SK-N-SH (cell line): ENCODE measurements at regions not wholly inside any gene's neighbourhood (a gene's known extent, or its start where the extent isn't known, plus 50 kb on each side); places are given as distances from the start of the nearest gene placed in this dataset.

Experiments used
- CTCF ChIA-PET: fragments of 300-600, 350-600 bp; formaldehyde crosslinking; extraction: SDS; loops from one replicate; lab custom pipeline; 2021; lab: Yijun Ruan, JAX
- POLR2A ChIA-PET: fragments of 350-600 bp; sonication (Branson Sonifier 250); formaldehyde crosslinking; extraction: SDS; loops from one replicate; lab custom pipeline; 2020; ENCODE audit warnings: antibody characterized with exemption, inconsistent platforms; lab: Yijun Ruan, JAX
- DNase-seq: peaks from one replicate; pipeline ENCODE4 v3.0.0; 2012
- H2AFZ ChIP-seq: fragments of 200-600 bp; sonication (generic); 2 replicates; pipeline ENCODE4 v1.8.1; 2016; ENCODE audit warnings: antibody characterized with exemption, mild to moderate bottlenecking, low read depth
- H3F3A ChIP-seq: fragments of 200-600 bp; sonication (generic); replicated peaks from 2 replicates; pipeline ENCODE3; 2016; ENCODE audit warnings: antibody characterized with exemption, mild to moderate bottlenecking; ENCODE audit not compliant: insufficient read depth
- H3K27ac ChIP-seq, 2 experiments: fragments of 200-500 bp in 1 of 2; fragments of 200-600 bp in 1 of 2; sonication (Bioruptor generic) in 1 of 2; sonication (generic), shearing (Covaris generic) in 1 of 2; 2 replicates each; pipeline versions ENCODE4 v1.5.1 to v1.6.1; 2014 to 2016; ENCODE audit warnings: low read depth in 2 of 2, inconsistent platforms in 1 of 2, low read length in 1 of 2, mild to moderate bottlenecking in 1 of 2, mixed read lengths in 1 of 2
- H3K27me3 ChIP-seq: fragments of 200-600 bp; sonication (generic), shearing (Covaris generic); 2 replicates; pipeline ENCODE4 v1.6.1; 2016; ENCODE audit warnings: mixed run types; ENCODE audit not compliant: insufficient read depth
- H3K36me3 ChIP-seq, 2 experiments: fragments of 200-500 bp in 1 of 2; fragments of 200-600 bp in 1 of 2; sonication (Bioruptor generic) in 1 of 2; sonication (generic) in 1 of 2; replicated peaks in 1 of 2; 2 replicates each; pipeline versions ENCODE3 to v1.5.1; 2014 to 2016; ENCODE audit warnings: low read length in 1 of 2, mild to moderate bottlenecking in 1 of 2; ENCODE audit not compliant: insufficient read depth in 2 of 2, control insufficient read depth in 1 of 2
- H3K4me1 ChIP-seq, 2 experiments: fragments of 200-500 bp in 1 of 2; fragments of 200-600 bp in 1 of 2; sonication (Bioruptor generic) in 1 of 2; sonication (generic), shearing (Covaris generic) in 1 of 2; 2 replicates each; pipeline versions ENCODE4 v1.5.1 to v1.6.1; 2014 to 2016; ENCODE audit warnings: low read depth in 1 of 2, low read length in 1 of 2, mixed run types in 1 of 2; ENCODE audit not compliant: insufficient read depth in 2 of 2, control insufficient read depth in 1 of 2
- H3K4me2 ChIP-seq: fragments of 200-600 bp; sonication (generic), shearing (Covaris generic); 2 replicates; pipeline ENCODE4 v1.6.1; 2017; ENCODE audit warnings: mixed run types
- H3K4me3 ChIP-seq, 2 experiments: fragments of 200-500 bp in 1 of 2; fragments of 200-600 bp in 1 of 2; sonication (Bioruptor generic) in 1 of 2; sonication (generic), shearing (Covaris generic) in 1 of 2; 2 replicates each; pipeline versions ENCODE4 v1.5.1 to v1.8.1; 2014 to 2016; ENCODE audit warnings: low read depth in 2 of 2, inconsistent platforms in 1 of 2, low read length in 1 of 2, mild to moderate bottlenecking in 1 of 2, mixed read lengths in 1 of 2, moderate library complexity in 1 of 2
- H3K79me2 ChIP-seq: fragments of 200-600 bp; sonication (generic); 2 replicates; pipeline ENCODE4 v1.8.1; 2017; ENCODE audit warnings: mild to moderate bottlenecking; ENCODE audit not compliant: insufficient read depth
- H3K9ac ChIP-seq: fragments of 200-600 bp; sonication (generic); 2 replicates; pipeline ENCODE4 v1.6.1; 2017; ENCODE audit warnings: mixed run types
- H3K9me2 ChIP-seq: fragments of 200-600 bp; sonication (generic); 2 replicates; pipeline ENCODE4 v1.6.1; 2017; ENCODE audit warnings: mixed run types
- H3K9me3 ChIP-seq: fragments of 200-600 bp; sonication (generic); 2 replicates; pipeline ENCODE4 v1.6.1; 2017; ENCODE audit warnings: mixed run types, mild to moderate bottlenecking, moderate library complexity
- H4K20me1 ChIP-seq: fragments of 200-600 bp; sonication (generic); 2 replicates; pipeline ENCODE4 v1.6.1; 2017; ENCODE audit warnings: mild to moderate bottlenecking, mixed run types; ENCODE audit not compliant: insufficient read depth
- CTCF ChIP-seq: fragments of 200-600 bp; sonication (generic); IDR thresholded peaks from 2 replicates; pipeline ENCODE4 v1.6.1; 2017; ENCODE audit warnings: antibody characterized with exemption, mild to moderate bottlenecking, moderate library complexity
- EZH2phosphoT487 ChIP-seq: fragments of 200-600 bp; sonication (generic); IDR thresholded peaks from 2 replicates; pipeline ENCODE4 v1.6.1; 2017; ENCODE audit warnings: low read depth, mixed run types, mild to moderate bottlenecking, antibody characterized with exemption, moderate library complexity, borderline replicate concordance
- FOXJ3 ChIP-seq: sonication (generic); formaldehyde crosslinking; IDR thresholded peaks from 2 replicates; pipeline ENCODE4 v1.5.1; 2020; ENCODE audit warnings: mild to moderate bottlenecking, missing genetic modification reagents
- MAX ChIP-seq: IDR thresholded peaks from 2 replicates; pipeline ENCODE4 v1.4.0; 2012; ENCODE audit warnings: low read depth
- NRF1 ChIP-seq: IDR thresholded peaks from 2 replicates; pipeline ENCODE4 v1.6.1; 2012; ENCODE audit warnings: low read depth, mild to moderate bottlenecking, low read length
- PBX3 ChIP-seq: IDR thresholded peaks from 2 replicates; pipeline ENCODE4; 2012
- POLR2AphosphoS5 ChIP-seq: IDR thresholded peaks from 2 replicates; pipeline ENCODE4 v1.6.1; 2012; ENCODE audit warnings: low read depth, low read length
- RAD21 ChIP-seq: IDR thresholded peaks from 2 replicates; pipeline ENCODE4 v1.6.1; 2012; ENCODE audit warnings: mild to moderate bottlenecking, low read length
- REST ChIP-seq: IDR thresholded peaks from 2 replicates; pipeline ENCODE4 v1.6.1; 2012; ENCODE audit warnings: mild to moderate bottlenecking, low read depth, low read length, moderate library complexity
- RXRA ChIP-seq: IDR thresholded peaks from 2 replicates; pipeline ENCODE4 v1.4.0; 2012; ENCODE audit warnings: low read depth, mild to moderate bottlenecking, borderline replicate concordance
- SMC3 ChIP-seq: IDR thresholded peaks from 2 replicates; pipeline ENCODE4 v1.6.1; 2012; ENCODE audit warnings: low read depth, low read length, improper control_type of control experiment
- WGBS: methylation state at CpG from one replicate; pipeline ENCODE4 v1.1.6; 2017; ENCODE audit warnings: low lambda C conversion rate; 5-methylcytosine and 5-hydroxymethylcytosine counted together
- TF ChIP-seq, protein P1 (sequence below): fragments of 150-350 bp; IDR thresholded peaks from 2 replicates; pipeline ENCODE4 v1.6.1; 2016; ENCODE audit warnings: mild to moderate bottlenecking, low read depth, low read length

GRCh38 chr10:101291331-101292193 lies 62.3 kb upstream of the LBX1 start:
- TF ChIP-seq PBX3 (no peak), SMC3 (peak; percentile 58; the same call in 1 of the 2 replicates), CTCF (peak; percentile 62), POLR2AphosphoS5 (no peak), RAD21 (peak; percentile 66)
- TF ChIP-seq, protein P1, sequence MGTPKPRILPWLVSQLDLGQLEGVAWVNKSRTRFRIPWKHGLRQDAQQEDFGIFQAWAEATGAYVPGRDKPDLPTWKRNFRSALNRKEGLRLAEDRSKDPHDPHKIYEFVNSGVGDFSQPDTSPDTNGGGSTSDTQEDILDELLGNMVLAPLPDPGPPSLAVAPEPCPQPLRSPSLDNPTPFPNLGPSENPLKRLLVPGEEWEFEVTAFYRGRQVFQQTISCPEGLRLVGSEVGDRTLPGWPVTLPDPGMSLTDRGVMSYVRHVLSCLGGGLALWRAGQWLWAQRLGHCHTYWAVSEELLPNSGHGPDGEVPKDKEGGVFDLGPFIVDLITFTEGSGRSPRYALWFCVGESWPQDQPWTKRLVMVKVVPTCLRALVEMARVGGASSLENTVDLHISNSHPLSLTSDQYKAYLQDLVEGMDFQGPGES, result no peak
- Histone ChIP-seq H3K4me1 (peaks cover 0 to 15% of the 10 kb centered on the region in 2 experiments; a peak in 1 of 4 replicates), H3K4me2 (peak overlapping the region; percentile 97), H3K9me3 (no peaks in the 10 kb centered on the region), H3K36me3 (no peaks in the 10 kb centered on the region), H3K9ac (peak overlapping the region; percentile 48; the same call in 1 of the 2 replicates), H3F3A (no peaks in the 10 kb centered on the region), H3K9me2 (no peaks in the 10 kb centered on the region), H3K79me2 (no peaks in the 10 kb centered on the region), H3K27ac (peak overlapping the region in 1 of 2 experiments; percentile 92; a peak in 2 of 4 replicates), H2AFZ (peak overlapping the region; percentile 90), H4K20me1 (no peaks in the 10 kb centered on the region), H3K4me3 (peak overlapping the region; percentile 57 to 75), H3K27me3 (peaks cover 16% of the 10 kb centered on the region; the same call in 1 of the 2 replicates)
- 22% methylated on average over 41 of the region's 69 CpGs for WGBS
- POLR2A ChIA-PET, result interaction anchor here (0.6 to 2.4 kb wide), 12 partner anchors 14 to 919 kb away, joined by 3 to 12 read pairs (median 4); partner anchors contain the start of genes BTRC and OGA
- CTCF ChIA-PET, result interaction anchor here (0.5 to 11.6 kb wide), 37 partner anchors 9 to 490 kb away, joined by 3 to 243 read pairs (median 4); partner anchors contain the start of gene BTRC
- peak; percentile 94 for DNase-seq

GRCh38 chr10:101292194-101293006 lies 61.6 kb upstream of the BTRC start:
- Histone ChIP-seq H3K4me3 (peak overlapping the region; percentile 57 to 75), H4K20me1 (no peaks in the 10 kb centered on the region), H3K9ac (peak overlapping the region; percentile 48; the same call in 1 of the 2 replicates), H2AFZ (peak overlapping the region; percentile 90), H3F3A (no peaks in the 10 kb centered on the region), H3K27me3 (peaks cover 16% of the 10 kb centered on the region; the same call in 1 of the 2 replicates), H3K27ac (peak overlapping the region in 1 of 2 experiments; percentile 92; a peak in 2 of 4 replicates), H3K4me2 (peak overlapping the region; percentile 97), H3K79me2 (no peaks in the 10 kb centered on the region), H3K9me3 (no peaks in the 10 kb centered on the region), H3K36me3 (no peaks in the 10 kb centered on the region), H3K4me1 (peaks cover 0 to 15% of the 10 kb centered on the region in 2 experiments; a peak in 1 of 4 replicates), H3K9me2 (no peaks in the 10 kb centered on the region)
- ChIA-PET POLR2A (interaction anchor here (0.9 to 2.4 kb wide), 13 partner anchors 13 to 526 kb away, joined by 3 to 12 read pairs (median 4); partner anchors contain the start of genes BTRC and OGA), CTCF (interaction anchor here (0.5 to 11.6 kb wide), 39 partner anchors 9 to 489 kb away, joined by 3 to 243 read pairs (median 4); partner anchors contain the start of gene BTRC)
- 7% methylated on average over 27 of the region's 65 CpGs for WGBS
- DNase-seq, result peak; percentile 83
- TF ChIP-seq NRF1 (peak; percentile 57), REST (no peak), FOXJ3 (CRISPR knock-in tag) (no peak), RXRA (no peak), MAX (no peak), EZH2phosphoT487 (no peak), PBX3 (no peak)
